GM18507 (cell line): ENCODE measurements at regions not wholly inside any gene's neighbourhood (a gene's known extent, or its start where the extent isn't known, plus 50 kb on each side); places are given as distances from the start of the nearest gene placed in this dataset.
A peak's percentile ranks its signal among the peaks of the same experiment; 100 is the strongest.

Experiments used
- DNase-seq: peaks from one replicate; pipeline ENCODE4 v3.0.0; 2011; ENCODE audit warnings: low read depth; ENCODE audit not compliant: insufficient read length; ENCODE audit errors: extremely low spot score
- FAIRE-seq: peaks from 2 replicates; lab custom pipeline; 2011; peaks lifted over from hg19 to GRCh38; lab: Jason Lieb, UNC

- FAIRE-seq (peak; percentile 67), DNase-seq (peak; percentile 5)
Observed at GRCh38 chr10:58967551-58968388, 208.7 kb upstream of the PHYHIPL start.

GRCh38 chr10:58968389-58968755, 208.1 kb upstream of the PHYHIPL start:
- FAIRE-seq (no peak), DNase-seq (no peak)

GRCh38 chr10:58969576-58969975, 206.9 kb upstream of the PHYHIPL start:
- no peak for DNase-seq
- FAIRE-seq: no peak

GRCh38 chr10:58970160-58970915, 206.1 kb upstream of the PHYHIPL start:
- DNase-seq (no peak), FAIRE-seq (no peak)

GRCh38 chr10:58971211-58971610, 205.2 kb upstream of the PHYHIPL start:
- FAIRE-seq: no peak
- no peak for DNase-seq

- no peak for FAIRE-seq
- no peak for DNase-seq
Observed at GRCh38 chr10:58971796-58972491, 204.5 kb upstream of the PHYHIPL start.

- DNase-seq (no peak), FAIRE-seq (no peak)
Observed at GRCh38 chr10:58972576-58973234, 203.7 kb upstream of the PHYHIPL start.

GRCh38 chr10:58973235-58973595, 203.2 kb upstream of the PHYHIPL start:
- FAIRE-seq (no peak), DNase-seq (no peak)

GRCh38 chr10:58976254-58976653, 200.2 kb upstream of the PHYHIPL start:
- no peak for DNase-seq
- no peak for FAIRE-seq

GRCh38 chr10:58979711-58980110, 196.7 kb upstream of the PHYHIPL start:
- no peak for FAIRE-seq
- no peak for DNase-seq

- no peak for FAIRE-seq
- no peak for DNase-seq
Observed at GRCh38 chr10:58980826-58981415, 195.5 kb upstream of the PHYHIPL start.

GRCh38 chr10:58981846-58982245, 194.6 kb upstream of the PHYHIPL start:
- FAIRE-seq (no peak), DNase-seq (no peak)

GRCh38 chr10:58982470-58983239, 193.8 kb upstream of the PHYHIPL start:
- DNase-seq (no peak), FAIRE-seq (no peak)

- no peak for FAIRE-seq
- DNase-seq: no peak
Observed at GRCh38 chr10:58985216-58985615, 191.2 kb upstream of the PHYHIPL start.

- DNase-seq (no peak), FAIRE-seq (no peak)
Observed at GRCh38 chr10:58989486-58990039, 186.9 kb upstream of the PHYHIPL start.

GRCh38 chr10:58990693-58991092, 185.8 kb upstream of the PHYHIPL start:
- FAIRE-seq: no peak
- DNase-seq: no peak

- FAIRE-seq (no peak), DNase-seq (no peak)
Observed at GRCh38 chr10:58991856-58992255, 184.6 kb upstream of the PHYHIPL start.

- no peak for DNase-seq
- peak; percentile 64 for FAIRE-seq
Observed at GRCh38 chr10:58992830-58993460, 183.5 kb upstream of the PHYHIPL start.
